Bronchial epithelial cell (primary cell): ENCODE measurements at regions not wholly inside any gene's neighbourhood (a gene's known extent, or its start where the extent isn't known, plus 50 kb on each side); places are given as distances from the start of the nearest gene placed in this dataset.

Experiments used
- DNase-seq: peaks from one replicate; pipeline ENCODE4 v3.0.0-alpha.2; 2010; ENCODE audit warnings: low read depth
- FAIRE-seq: peaks from 2 replicates; lab custom pipeline; 2011; peaks lifted over from hg19 to GRCh38; lab: Jason Lieb, UNC
- H3K27me3 ChIP-seq: 2 replicates; pipeline ENCODE4 v1.5.1; 2011; ENCODE audit warnings: low read length; ENCODE audit not compliant: control insufficient read depth, insufficient read depth
- H3K36me3 ChIP-seq: 2 replicates; pipeline ENCODE4 v1.5.1; 2011; ENCODE audit warnings: low read length; ENCODE audit not compliant: control insufficient read depth, insufficient read depth
- H3K4me3 ChIP-seq: 2 replicates; pipeline ENCODE4 v1.5.1; 2011; ENCODE audit warnings: mild to moderate bottlenecking, low read depth, low read length, control low read depth
- CTCF ChIP-seq: IDR thresholded peaks from 2 replicates; pipeline ENCODE4 v1.5.1; 2011; ENCODE audit warnings: mild to moderate bottlenecking, moderate library complexity, low read length, control low read depth, inconsistent platforms; ENCODE audit not compliant: insufficient read depth, severe bottlenecking

- FAIRE-seq (no peak), DNase-seq (no peak)
- Histone ChIP-seq H3K4me3 (no peak overlapping the region), H3K36me3 (no peaks in the 10 kb centered on the region), H3K27me3 (no peaks in the 10 kb centered on the region)
- no peak for TF ChIP-seq CTCF
These were observed 178.0 kb downstream of the NPR3 start for GRCh38 chr5:32889078-32889477.

- DNase-seq (no peak), FAIRE-seq (no peak)
- Histone ChIP-seq H3K27me3 (no peaks in the 10 kb centered on the region), H3K4me3 (no peak overlapping the region), H3K36me3 (no peaks in the 10 kb centered on the region)
- TF ChIP-seq CTCF, result no peak
These were observed 192.5 kb downstream of the NPR3 start for GRCh38 chr5:32903613-32904012.

DNA sequence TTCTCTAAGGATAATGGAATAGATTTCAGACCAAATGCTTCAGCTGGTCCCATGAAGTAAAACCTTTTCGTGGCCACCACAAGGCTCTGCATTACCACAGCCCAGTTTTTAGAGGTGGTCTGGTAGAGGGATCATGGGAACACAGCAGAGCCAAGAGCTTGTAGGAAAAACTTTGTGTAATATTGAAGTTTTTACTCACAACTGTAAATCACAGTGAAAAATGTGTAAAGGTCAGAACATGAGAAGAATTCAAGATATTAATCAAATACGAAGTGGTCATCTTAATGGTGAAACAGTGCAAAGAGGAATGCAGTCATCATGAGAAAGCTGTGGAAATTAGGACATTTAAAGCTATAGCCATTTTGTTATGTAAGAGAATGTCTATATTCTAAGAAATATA is 197.5 kb downstream of the NPR3 start:
- no peak for TF ChIP-seq CTCF
- H3K36me3 ChIP-seq, result no peaks in the 10 kb centered on the region
- H3K4me3 ChIP-seq, result no peak overlapping the region
- H3K27me3 ChIP-seq, result no peaks in the 10 kb centered on the region
- FAIRE-seq, result no peak
- DNase-seq, result no peak

- H3K36me3 ChIP-seq, result no peaks in the 10 kb centered on the region
- TF ChIP-seq CTCF, result no peak
- DNase-seq (no peak), FAIRE-seq (peak; percentile 60)
- H3K4me3 ChIP-seq, result no peak overlapping the region
- no peaks in the 10 kb centered on the region for H3K27me3 ChIP-seq
These were observed 198.1 kb downstream of the NPR3 start for GRCh38 chr5:32909207-32909606.

- peak; percentile 53 for DNase-seq
These were observed 205.5 kb downstream of the NPR3 start for GRCh38 chr5:32916648-32917047.

More at GRCh38 chr5:32916648-32917047, 205.5 kb downstream of the NPR3 start:
- Histone ChIP-seq H3K27me3 (no peaks in the 10 kb centered on the region), H3K36me3 (no peaks in the 10 kb centered on the region), H3K4me3 (no peak overlapping the region)
- FAIRE-seq, result no peak
- TF ChIP-seq CTCF, result peak; percentile 85
